ENCODE measurements at regions not wholly inside any gene's neighbourhood (a gene's known extent, or its start where the extent isn't known, plus 50 kb on each side); places are given as distances from the start of the nearest gene placed in this dataset.

GRCh38 chr6:8993111-8993510, 557.8 kb upstream of the SLC35B3 start:
- TF ChIP-seq CTCF (IDR thresholded peaks at IDR 0.05 in 8 of 11, conservative IDR thresholded peaks at IDR 0.05 in 3 of 11), result no peak
- TF ChIP-seq POLR2AphosphoS5 (IDR thresholded peaks at IDR 0.05), result no peak

Measured in spleen (tissue), 7 donors.